Right lobe of liver (tissue), 4 donors: ENCODE measurements at regions not wholly inside any gene's neighbourhood (a gene's known extent, or its start where the extent isn't known, plus 50 kb on each side); places are given as distances from the start of the nearest gene placed in this dataset.

Experiments
- CTCF ChIP-seq, 4 donors: fragments of 200-600 bp in 3 of 4; fragments of 450-650 bp in 1 of 4; IDR thresholded peaks; one replicate each; pipeline versions ENCODE4 v1.5.1 to v1.8.0; 2016 to 2022; ENCODE audit warnings: antibody characterized with exemption in 4 of 4, mild to moderate bottlenecking in 2 of 4
- POLR2A ChIP-seq: fragments of 450-650 bp; IDR thresholded peaks from one replicate; pipeline ENCODE4 v1.6.1; 2017; ENCODE audit warnings: antibody characterized with exemption, mild to moderate bottlenecking
- donor health status: DM: no; HTN: no; CAD: no.
- donor health status: DM: no; HTN: no; CAD: no.
- donor health status: DM: no; HTN: yes; CAD: no.

- TF ChIP-seq CTCF (IDR thresholded peaks at IDR 0.05), result no peak
- TF ChIP-seq POLR2A, result no peak
Measured at GRCh38 chr12:13462450-13462849, 265.9 kb downstream of the EMP1 start.
